Choroid plexus epithelial cell (primary cell): ENCODE measurements at regions not wholly inside any gene's neighbourhood (a gene's known extent, or its start where the extent isn't known, plus 50 kb on each side); places are given as distances from the start of the nearest gene placed in this dataset.

ENCODE experiments used
- DNase-seq: peaks from one replicate; pipeline ENCODE4 v3.0.0-alpha.2; 2010; ENCODE audit warnings: low read depth
- H3K4me3 ChIP-seq: 2 replicates; pipeline ENCODE4 v1.5.1; 2011; ENCODE audit warnings: low read depth, mild to moderate bottlenecking, control low read depth, low read length, moderate library complexity
- TF ChIP-seq, protein P1 (sequence below): conservative IDR thresholded peaks from 2 replicates; pipeline ENCODE4 v1.5.1; 2011; ENCODE audit warnings: low read depth, mild to moderate bottlenecking, control low read depth, inconsistent platforms, low read length, moderate library complexity

DNA sequence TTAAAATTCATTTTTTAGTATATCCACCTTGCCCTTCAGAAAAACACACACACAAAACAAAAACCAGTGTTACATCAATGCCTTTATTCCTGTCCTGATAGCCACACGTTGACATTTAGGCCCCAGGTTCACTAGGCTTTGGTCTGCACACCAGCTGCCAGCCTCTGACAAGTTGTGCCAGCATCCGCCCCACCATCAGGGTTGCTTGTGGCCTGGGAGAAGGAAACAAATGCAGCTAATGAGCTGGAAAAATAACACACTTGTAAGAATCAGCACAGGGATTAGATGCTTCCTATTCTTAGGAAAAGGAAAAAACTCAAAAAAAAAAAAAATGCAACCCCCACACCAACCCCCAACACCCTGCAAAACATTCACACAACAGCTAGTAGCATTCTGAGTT is 404.0 kb upstream of the GRIA1 start:
- TF ChIP-seq, protein P1, sequence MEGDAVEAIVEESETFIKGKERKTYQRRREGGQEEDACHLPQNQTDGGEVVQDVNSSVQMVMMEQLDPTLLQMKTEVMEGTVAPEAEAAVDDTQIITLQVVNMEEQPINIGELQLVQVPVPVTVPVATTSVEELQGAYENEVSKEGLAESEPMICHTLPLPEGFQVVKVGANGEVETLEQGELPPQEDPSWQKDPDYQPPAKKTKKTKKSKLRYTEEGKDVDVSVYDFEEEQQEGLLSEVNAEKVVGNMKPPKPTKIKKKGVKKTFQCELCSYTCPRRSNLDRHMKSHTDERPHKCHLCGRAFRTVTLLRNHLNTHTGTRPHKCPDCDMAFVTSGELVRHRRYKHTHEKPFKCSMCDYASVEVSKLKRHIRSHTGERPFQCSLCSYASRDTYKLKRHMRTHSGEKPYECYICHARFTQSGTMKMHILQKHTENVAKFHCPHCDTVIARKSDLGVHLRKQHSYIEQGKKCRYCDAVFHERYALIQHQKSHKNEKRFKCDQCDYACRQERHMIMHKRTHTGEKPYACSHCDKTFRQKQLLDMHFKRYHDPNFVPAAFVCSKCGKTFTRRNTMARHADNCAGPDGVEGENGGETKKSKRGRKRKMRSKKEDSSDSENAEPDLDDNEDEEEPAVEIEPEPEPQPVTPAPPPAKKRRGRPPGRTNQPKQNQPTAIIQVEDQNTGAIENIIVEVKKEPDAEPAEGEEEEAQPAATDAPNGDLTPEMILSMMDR: no peak

DNA sequence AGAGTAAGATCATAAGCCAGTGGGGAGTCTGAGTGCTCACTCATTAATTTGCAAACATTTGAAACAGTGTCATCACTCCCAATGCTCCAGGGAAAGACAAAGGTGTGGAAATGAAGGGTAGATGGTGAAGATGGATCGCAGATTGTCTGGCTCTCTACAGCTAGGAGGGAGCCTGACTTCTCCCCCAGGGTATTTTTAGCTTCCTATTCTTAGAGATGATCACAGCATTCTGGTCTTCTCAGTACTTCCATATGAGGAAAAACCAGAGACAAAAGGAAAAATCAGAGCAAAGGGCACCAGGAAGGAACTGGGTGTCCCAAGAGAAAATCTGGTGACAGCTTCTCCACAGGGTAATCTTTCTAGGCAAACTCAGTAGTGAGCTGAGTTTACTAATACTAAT is 401.9 kb upstream of the GRIA1 start:
- DNase-seq: no peak
- H3K4me3 ChIP-seq: no peak overlapping the region
- TF ChIP-seq, protein P1: no peak

More for the DNA sequence above, 404.0 kb upstream of the GRIA1 start:
- no peak for DNase-seq
- H3K4me3 ChIP-seq: no peak overlapping the region

DNA sequence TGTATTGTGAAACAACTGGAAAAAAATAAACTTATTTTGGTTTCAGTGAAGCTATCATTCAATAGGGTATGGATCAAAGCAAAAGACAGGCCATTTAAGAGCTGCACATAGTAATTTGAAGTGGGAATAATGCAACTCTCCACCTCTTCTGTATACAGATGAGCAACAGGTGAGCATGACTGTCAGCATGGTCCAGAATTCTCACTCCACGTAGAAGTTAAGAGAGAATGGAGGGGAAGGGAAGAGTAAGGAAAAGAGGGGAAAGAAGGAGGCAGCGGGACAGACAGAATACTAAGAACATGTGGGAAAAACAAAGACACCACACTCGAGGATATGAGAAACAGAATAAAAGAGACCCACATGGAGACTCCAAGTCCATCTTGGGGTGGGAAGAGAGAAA is 396.1 kb upstream of the GRIA1 start:
- H3K4me3 ChIP-seq: no peak overlapping the region
- no peak for DNase-seq
- TF ChIP-seq, protein P1: no peak

DNA sequence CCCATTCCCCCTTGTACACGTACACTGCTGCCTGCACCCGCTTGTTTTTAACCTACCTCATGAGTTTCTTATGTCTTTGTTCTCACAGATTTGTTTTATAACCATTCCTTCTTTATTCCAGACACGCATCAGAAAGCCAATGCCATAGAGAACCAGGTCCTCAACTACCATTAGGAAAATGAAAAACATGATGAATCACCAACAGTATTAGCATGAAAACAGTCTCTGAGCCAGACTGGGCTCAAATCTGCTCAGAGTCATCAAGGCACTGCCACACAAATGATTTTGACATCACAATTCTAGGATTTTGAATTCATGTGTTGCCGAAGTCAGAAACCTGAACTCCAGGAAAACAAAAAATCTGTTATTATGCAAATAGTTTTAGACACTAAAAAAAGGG is 394.1 kb upstream of the GRIA1 start:
- no peak for DNase-seq
- no peak overlapping the region for H3K4me3 ChIP-seq
- TF ChIP-seq, protein P1: no peak

DNA sequence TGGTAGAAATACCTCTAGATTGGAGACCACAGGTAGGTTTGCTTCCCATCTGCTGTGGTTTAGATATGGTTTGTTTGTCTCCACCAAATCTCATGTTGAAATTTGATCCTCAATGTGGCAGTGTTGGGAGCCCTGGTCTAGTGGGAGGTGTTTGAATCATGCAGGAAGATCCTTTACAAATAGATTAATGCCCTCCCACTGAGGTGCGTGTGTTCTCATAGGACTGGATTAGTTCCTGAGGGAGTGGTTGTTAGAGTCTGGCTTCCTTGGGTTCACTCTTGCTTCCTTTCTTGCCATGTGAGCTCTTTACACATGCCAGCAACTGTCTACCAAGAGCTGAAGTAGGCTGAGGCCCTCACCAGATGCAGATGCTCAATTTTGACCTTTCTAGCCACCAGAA is 391.1 kb upstream of the GRIA1 start:
- H3K4me3 ChIP-seq: no peak overlapping the region
- TF ChIP-seq, protein P1: no peak
- DNase-seq: no peak

DNA sequence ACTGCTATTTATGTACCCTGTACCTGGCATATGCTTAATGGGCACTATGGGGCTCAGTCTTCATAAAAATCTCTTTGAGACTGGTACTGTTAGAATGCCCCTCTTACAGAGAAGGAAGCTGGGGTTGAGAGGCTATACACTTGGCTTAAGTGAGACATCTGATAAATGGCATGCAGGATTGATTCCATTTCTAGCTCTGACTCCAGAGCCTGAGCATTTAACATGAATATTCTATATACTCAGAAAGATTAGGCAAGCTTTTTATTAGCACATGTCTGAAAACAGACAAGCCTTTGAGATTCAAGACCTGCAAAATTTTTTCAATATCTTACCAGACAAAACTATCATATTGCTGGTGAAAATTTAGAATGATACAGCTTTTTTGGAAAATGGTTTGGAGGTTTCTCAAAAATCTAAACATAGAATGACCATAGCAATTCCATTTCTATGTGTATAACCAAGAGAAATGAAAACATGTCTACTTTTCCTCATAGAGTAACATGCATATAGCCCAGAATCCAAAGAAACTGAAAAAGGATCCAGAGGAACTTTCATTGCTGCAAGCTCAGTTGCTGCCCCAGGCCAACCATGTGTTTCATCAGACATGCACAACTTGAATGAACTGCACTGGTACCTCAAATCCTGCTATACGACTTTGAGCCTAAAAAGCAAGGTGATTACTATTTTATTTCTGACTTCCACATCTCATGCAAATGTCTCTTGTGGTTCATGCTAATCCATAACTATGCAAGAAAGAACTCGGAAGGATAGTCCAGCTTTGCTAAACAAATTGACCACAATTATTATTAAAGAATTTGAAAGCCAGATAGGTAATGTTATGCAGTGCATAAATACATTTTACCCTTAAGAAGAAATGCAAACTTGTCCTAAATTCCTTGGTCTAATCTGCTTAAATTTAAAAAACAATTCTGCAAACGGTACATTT is 389.0 kb upstream of the GRIA1 start:
- TF ChIP-seq, protein P1: no peak
- H3K4me3 ChIP-seq: no peak overlapping the region
- DNase-seq: no peak

DNA sequence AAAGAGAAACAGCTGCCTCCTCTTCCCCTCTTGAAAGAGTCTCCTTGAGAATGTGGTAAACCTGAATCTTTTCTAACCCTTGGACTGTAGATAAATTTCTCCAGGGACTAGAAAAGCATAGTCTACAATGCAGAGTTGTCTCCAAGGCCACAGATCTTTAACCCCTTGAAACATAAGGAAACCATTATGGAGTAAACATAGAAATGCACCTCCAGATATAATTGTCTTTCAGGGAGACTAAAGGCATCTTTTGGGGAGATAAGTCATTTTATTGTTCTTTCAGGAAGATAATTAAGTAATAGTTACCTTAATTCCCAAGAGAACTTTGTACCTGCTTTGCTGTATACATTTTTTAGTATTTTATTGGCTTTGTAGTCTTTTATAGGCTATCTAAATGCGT is 373.6 kb upstream of the GRIA1 start:
- H3K4me3 ChIP-seq: no peak overlapping the region
- no peak for DNase-seq
- TF ChIP-seq, protein P1: no peak
